ENCODE measurements at regions not wholly inside any gene's neighbourhood (a gene's known extent, or its start where the extent isn't known, plus 50 kb on each side); places are given as distances from the start of the nearest gene placed in this dataset.

GRCh38 chr13:105219651-105220050 lies 1315.8 kb downstream of the EFNB2 start:
- ChIA-PET CTCF (interaction anchor here (1.2 kb wide), 1 partner anchor 17 kb away, joined by 5 read pairs; no protein-coding TSS in a partner anchor), POLR2A (ENCODE audit: unreplicated experiment) (no interaction called here)
- peak overlapping the region; percentile 69; the same call in 1 of the 3 replicates for H2BK15ac ChIP-seq (ENCODE audit: low read depth, low read length)
- intact Hi-C loops (cut with micrococcal nuclease) = no loop called here
- DNase-seq (peak; percentile 73), ATAC-seq (ENCODE audit: low read depth) (peak; percentile 49)
- H4K5ac ChIP-seq (ENCODE audit: low read depth, low read length) = no peak overlapping the region
- in situ Hi-C loops (cut with MboI; ENCODE audit: low sequenced_read_pairs) = no loop called here
- TF ChIP-seq ELK1 (IDR thresholded peaks at IDR 0.05; ENCODE audit: borderline replicate concordance, low read depth, low read length) (no peak), CEBPB (IDR thresholded peaks at IDR 0.05; ENCODE audit: low read depth, low read length) (peak; percentile 84)
- H3K9me3 ChIP-seq (ENCODE audit: control insufficient read depth, insufficient read depth, low read length) = no peaks in the 10 kb centered on the region
- no peaks in the 10 kb centered on the region for H4K20me1 ChIP-seq (ENCODE audit: insufficient read depth, low read length)
- H3K9me1 ChIP-seq (ENCODE audit: insufficient read depth, low read length) = peaks cover 5% of the 10 kb centered on the region
- H2AK9ac ChIP-seq (replicated peaks; ENCODE audit: low read depth, low read length, poor library complexity) = no peak overlapping the region
- no TSS peak for BruUV-seq (replicated peaks)
- H3K4me1 ChIP-seq (ENCODE audit: control insufficient read depth, insufficient read depth, low read length) = peaks cover 5% of the 10 kb centered on the region
- H3K56ac ChIP-seq (ENCODE audit: extremely low read depth, insufficient read depth, low read length) = 0 out of 2 replicates have a peak overlapping the region, but pooled peaks have one; percentile 20
- H3K9ac ChIP-seq (ENCODE audit: low read depth, low read length) = no peak overlapping the region
- peak overlapping the region; percentile 84 for H2BK120ac ChIP-seq (ENCODE audit: low read depth, low read length)
- no peak overlapping the region for H3K23ac ChIP-seq (ENCODE audit: low read depth, low read length)
- H3K4me2 ChIP-seq (ENCODE audit: low read depth, low read length) = peak overlapping the region; percentile 14; the same call in 1 of the 2 replicates
- peak overlapping the region; percentile 72 for H2BK5ac ChIP-seq (ENCODE audit: low read depth, low read length, poor library complexity, severe bottlenecking)
- H3K4me3 ChIP-seq (ENCODE audit: insufficient read depth, low read depth, low read length) = no peak overlapping the region
- H2AFZ ChIP-seq (replicated peaks; ENCODE audit: low read length, poor library complexity) = no peak overlapping the region
- no peak overlapping the region for H2AK5ac ChIP-seq (ENCODE audit: low read depth, low read length)
- peak overlapping the region; percentile 32 to 70; a peak in 3 of 4 replicates for H4K8ac ChIP-seq (ENCODE audit: low read depth in 2 of 2, low read length in 2 of 2)
- peak overlapping the region; percentile 75; the same call in 1 of the 2 replicates for H3K4ac ChIP-seq (ENCODE audit: low read depth, low read length)
- no peaks in the 10 kb centered on the region for H3K27me3 ChIP-seq (ENCODE audit: control insufficient read depth, insufficient read depth, low read length)
- H4K91ac ChIP-seq (ENCODE audit: insufficient read depth, low read depth, low read length) = no peak overlapping the region
- no peaks in the 10 kb centered on the region for H3K36me3 ChIP-seq (ENCODE audit: control insufficient read depth, insufficient read depth, low read length)
- peak overlapping the region; percentile 8 for H3K27ac ChIP-seq (ENCODE audit: insufficient read depth, low read length)
- no peaks in the 10 kb centered on the region for H3K79me1 ChIP-seq (ENCODE audit: low read depth in 1 of 2, low read length in 2 of 2)
- H3K18ac ChIP-seq (ENCODE audit: low read depth, low read length) = no peak overlapping the region
- no peak overlapping the region; the same call in 1 of the 2 replicates for H3K14ac ChIP-seq (replicated peaks; ENCODE audit: low read depth, low read length)
- WGBS, 2 experiments (ENCODE audit: extremely low coverage in 2 of 2, insufficient read length in 1 of 2) = no CpG with 5 or more reads among the region's 1 CpG
- dilution Hi-C loops (cut with HindIII; ENCODE audit: low sequenced_read_pairs, unreplicated experiment) = no loop called here
- H2BK20ac ChIP-seq (ENCODE audit: low read depth, low read length) = peak overlapping the region; percentile 81; the same call in 1 of the 2 replicates

Measured in IMR-90 (cell line).